Activated naive CD4-positive, alpha-beta T cell treated with anti-CD3 and anti-CD28 coated beads, Interleukin-2, amount 10 ng/mL, durations not matched to agents 7 days and 5 days (primary cell): ENCODE measurements at regions not wholly inside any gene's neighbourhood (a gene's known extent, or its start where the extent isn't known, plus 50 kb on each side); places are given as distances from the start of the nearest gene placed in this dataset.
"Not testable (repeated sequence)": the region's sequence is repeated elsewhere in the genome, so short reads cannot be mapped to it uniquely, and the experiment has no call there.

Source experiments
- CTCF ChIA-PET: fragments of 350-600 bp; sonication (Branson Sonifier 250); formaldehyde crosslinking; loops from one replicate; lab custom pipeline; 2021; ENCODE audit warnings: antibody characterized with exemption; lab: Charles Lee
- DNase-seq: peaks from one replicate; pipeline ENCODE4 v3.0.0-alpha.2; 2020
- H3K27ac Mint-ChIP-seq: one replicate; pipeline ENCODE4 v1.8.0; 2021; ENCODE audit warnings: mild to moderate bottlenecking, moderate library complexity, mixed read lengths
- H3K27me3 Mint-ChIP-seq: one replicate; pipeline ENCODE4 v1.8.0; 2021; ENCODE audit warnings: mild to moderate bottlenecking, mixed read lengths
- H3K36me3 Mint-ChIP-seq: one replicate; pipeline ENCODE4 v1.8.0; 2021; ENCODE audit warnings: mixed read lengths
- H3K4me1 Mint-ChIP-seq: one replicate; pipeline ENCODE4 v1.8.0; 2021; ENCODE audit warnings: mixed read lengths
- H3K4me3 Mint-ChIP-seq: one replicate; pipeline ENCODE4 v1.8.0; 2021; ENCODE audit warnings: mild to moderate bottlenecking, moderate library complexity, mixed read lengths
- H3K9me3 Mint-ChIP-seq: one replicate; pipeline ENCODE4 v1.8.0; 2021; ENCODE audit warnings: mixed read lengths

- H3K4me3 Mint-ChIP-seq = no peak overlapping the region
- no peaks in the 10 kb centered on the region for H3K9me3 Mint-ChIP-seq
- peaks cover 39% of the 10 kb centered on the region for H3K27me3 Mint-ChIP-seq
- H3K27ac Mint-ChIP-seq = no peak overlapping the region
- CTCF ChIA-PET = no interaction called here
- no peak for DNase-seq
- no peaks in the 10 kb centered on the region for H3K4me1 Mint-ChIP-seq
- H3K36me3 Mint-ChIP-seq = no peaks in the 10 kb centered on the region
Observed at GRCh38 chr1:116185161-116185701, 74.0 kb downstream of the MAB21L3 start.

GRCh38 chr1:116189481-116189880 is 78.3 kb downstream of the MAB21L3 start:
- H3K4me1 Mint-ChIP-seq = peaks cover under 1% of the 10 kb centered on the region
- CTCF ChIA-PET = no interaction called here
- no peak overlapping the region for H3K27ac Mint-ChIP-seq
- H3K27me3 Mint-ChIP-seq = peaks cover 14% of the 10 kb centered on the region
- no peaks in the 10 kb centered on the region for H3K36me3 Mint-ChIP-seq
- no peaks in the 10 kb centered on the region for H3K9me3 Mint-ChIP-seq
- H3K4me3 Mint-ChIP-seq = no peak overlapping the region
- no peak for DNase-seq

GRCh38 chr1:116191294-116191693 is 80.1 kb downstream of the MAB21L3 start:
- Mint-ChIP-seq H3K9me3 (no peaks in the 10 kb centered on the region), H3K4me3 (no peak overlapping the region), H3K27ac (no peak overlapping the region), H3K4me1 (peaks cover 7% of the 10 kb centered on the region), H3K27me3 (peaks cover 11% of the 10 kb centered on the region), H3K36me3 (no peaks in the 10 kb centered on the region)
- CTCF ChIA-PET = no interaction called here
- DNase-seq = no peak

- CTCF ChIA-PET = no interaction called here
- peaks cover 7% of the 10 kb centered on the region for H3K4me1 Mint-ChIP-seq
- no peaks in the 10 kb centered on the region for H3K36me3 Mint-ChIP-seq
- H3K4me3 Mint-ChIP-seq = no peak overlapping the region
- no peak overlapping the region for H3K27ac Mint-ChIP-seq
- peaks cover 11% of the 10 kb centered on the region for H3K27me3 Mint-ChIP-seq
- no peak for DNase-seq
- no peaks in the 10 kb centered on the region for H3K9me3 Mint-ChIP-seq
Observed at GRCh38 chr1:116193768-116194167, 82.6 kb downstream of the MAB21L3 start.

GRCh38 chr1:116194568-116194967 is 83.4 kb downstream of the MAB21L3 start:
- peaks cover 7% of the 10 kb centered on the region for H3K4me1 Mint-ChIP-seq
- no peak overlapping the region for H3K4me3 Mint-ChIP-seq
- no peak overlapping the region for H3K27ac Mint-ChIP-seq
- H3K36me3 Mint-ChIP-seq = no peaks in the 10 kb centered on the region
- DNase-seq = no peak
- no peaks in the 10 kb centered on the region for H3K9me3 Mint-ChIP-seq
- peaks cover 16% of the 10 kb centered on the region for H3K27me3 Mint-ChIP-seq
- CTCF ChIA-PET = no interaction called here

- no peak overlapping the region for H3K27ac Mint-ChIP-seq
- H3K4me3 Mint-ChIP-seq = no peak overlapping the region
- CTCF ChIA-PET = no interaction called here
- H3K27me3 Mint-ChIP-seq = peaks cover 23% of the 10 kb centered on the region
- peaks cover 7% of the 10 kb centered on the region for H3K4me1 Mint-ChIP-seq
- no peak for DNase-seq
- no peaks in the 10 kb centered on the region for H3K36me3 Mint-ChIP-seq
- H3K9me3 Mint-ChIP-seq = no peaks in the 10 kb centered on the region
Observed at GRCh38 chr1:116195077-116195868, 84.1 kb downstream of the MAB21L3 start.

- H3K4me3 Mint-ChIP-seq, H3K9me3 Mint-ChIP-seq, DNase-seq, CTCF ChIA-PET, H3K27ac Mint-ChIP-seq, H3K36me3 Mint-ChIP-seq, H3K4me1 Mint-ChIP-seq: not testable (repeated sequence)
- peaks cover 32% of the 10 kb centered on the region for H3K27me3 Mint-ChIP-seq
Observed at GRCh38 chr1:116200343-116200742, 89.1 kb downstream of the MAB21L3 start.

- Mint-ChIP-seq H3K9me3 (no peaks in the 10 kb centered on the region), H3K4me3 (no peak overlapping the region), H3K36me3 (no peaks in the 10 kb centered on the region), H3K27ac (no peak overlapping the region), H3K4me1 (no peaks in the 10 kb centered on the region), H3K27me3 (peaks cover 36% of the 10 kb centered on the region)
- CTCF ChIA-PET = no interaction called here
- DNase-seq = no peak
Observed at GRCh38 chr1:116201911-116202310, 90.7 kb downstream of the MAB21L3 start.

- Mint-ChIP-seq H3K27me3 (peaks cover 36% of the 10 kb centered on the region), H3K4me3 (no peak overlapping the region), H3K27ac (no peak overlapping the region), H3K4me1 (no peaks in the 10 kb centered on the region), H3K9me3 (no peaks in the 10 kb centered on the region), H3K36me3 (no peaks in the 10 kb centered on the region)
- no peak for DNase-seq
- CTCF ChIA-PET = no interaction called here
Observed at GRCh38 chr1:116203181-116203723, 92.1 kb downstream of the MAB21L3 start.

- peaks cover 36% of the 10 kb centered on the region for H3K27me3 Mint-ChIP-seq
- H3K4me3 Mint-ChIP-seq = no peak overlapping the region
- CTCF ChIA-PET = no interaction called here
- H3K9me3 Mint-ChIP-seq = no peaks in the 10 kb centered on the region
- H3K36me3 Mint-ChIP-seq = no peaks in the 10 kb centered on the region
- no peaks in the 10 kb centered on the region for H3K4me1 Mint-ChIP-seq
- DNase-seq = no peak
- no peak overlapping the region for H3K27ac Mint-ChIP-seq
Observed at GRCh38 chr1:116203920-116204319, 92.7 kb downstream of the MAB21L3 start.

- DNase-seq = no peak
- no peaks in the 10 kb centered on the region for H3K4me1 Mint-ChIP-seq
- CTCF ChIA-PET = interaction anchor here (0.7 kb wide), 1 partner anchor 55 kb away, joined by 3 read pairs; no protein-coding TSS in a partner anchor
- H3K27me3 Mint-ChIP-seq = peaks cover 22% of the 10 kb centered on the region
- no peak overlapping the region for H3K4me3 Mint-ChIP-seq
- H3K36me3 Mint-ChIP-seq = no peaks in the 10 kb centered on the region
- no peak overlapping the region for H3K27ac Mint-ChIP-seq
- H3K9me3 Mint-ChIP-seq = no peaks in the 10 kb centered on the region
Observed at GRCh38 chr1:116205941-116206679, 94.9 kb downstream of the MAB21L3 start.

GRCh38 chr1:116207126-116207735 is 96.0 kb downstream of the MAB21L3 start:
- Mint-ChIP-seq H3K27ac (no peak overlapping the region), H3K9me3 (no peaks in the 10 kb centered on the region), H3K4me3 (no peak overlapping the region), H3K4me1 (no peaks in the 10 kb centered on the region), H3K27me3 (peaks cover 23% of the 10 kb centered on the region), H3K36me3 (no peaks in the 10 kb centered on the region)
- no peak for DNase-seq
- CTCF ChIA-PET = no interaction called here

- DNase-seq = no peak
- Mint-ChIP-seq H3K27me3 (peaks cover 19% of the 10 kb centered on the region), H3K4me3 (no peak overlapping the region), H3K36me3 (no peaks in the 10 kb centered on the region), H3K27ac (no peak overlapping the region), H3K9me3 (no peaks in the 10 kb centered on the region), H3K4me1 (no peaks in the 10 kb centered on the region)
- CTCF ChIA-PET = no interaction called here
Observed at GRCh38 chr1:116208136-116208535, 96.9 kb downstream of the MAB21L3 start.

- Mint-ChIP-seq H3K4me3 (no peak overlapping the region), H3K27me3 (peaks cover 7% of the 10 kb centered on the region), H3K36me3 (no peaks in the 10 kb centered on the region), H3K4me1 (no peaks in the 10 kb centered on the region), H3K9me3 (no peaks in the 10 kb centered on the region), H3K27ac (no peak overlapping the region)
- DNase-seq = no peak
- CTCF ChIA-PET = no interaction called here
Observed at GRCh38 chr1:116211294-116211693, 100.1 kb downstream of the MAB21L3 start.
